B cell (primary cell): ENCODE measurements at regions not wholly inside any gene's neighbourhood (a gene's known extent, or its start where the extent isn't known, plus 50 kb on each side); places are given as distances from the start of the nearest gene placed in this dataset.

ENCODE experiments used
- ATAC-seq: fragments of 200-7000 bp; cut with Tn5 transposase; one replicate; pipeline ENCODE4 v1.10.0; 2021; ENCODE audit warnings: low read depth, mild to moderate bottlenecking, moderate number of reproducible peaks, moderate library complexity
- CTCF ChIA-PET: fragments of 350-600 bp; sonication (Branson Sonifier 250); formaldehyde crosslinking; loops from one replicate; lab custom pipeline; 2021; ENCODE audit warnings: antibody characterized with exemption, inconsistent platforms; lab: Charles Lee
- POLR2A ChIA-PET: fragments of 350-600 bp; sonication (Branson Sonifier 250); formaldehyde crosslinking; loops from one replicate; lab custom pipeline; 2021; ENCODE audit warnings: antibody characterized with exemption; lab: Charles Lee
- DNase-seq: peaks from one replicate; pipeline ENCODE4 v3.0.0; 2013
- H2AFZ ChIP-seq: 2 replicates; pipeline ENCODE4 v1.6.1; 2012; ENCODE audit warnings: mild to moderate bottlenecking, low read depth, low read length; ENCODE audit not compliant: insufficient read depth, poor library complexity, severe bottlenecking
- H3K27ac ChIP-seq, 2 donors: 1 replicate in 1 of 2; 2 replicates in 1 of 2; pipeline ENCODE4 v1.5.1; 2012 to 2013; ENCODE audit warnings: low read length in 2 of 2, mild to moderate bottlenecking in 2 of 2, moderate library complexity in 1 of 2
- H3K27me3 ChIP-seq, 4 experiments: fragments of 200-600 bp in 1 of 4; sonication (generic) in 1 of 4; replicated peaks in 1 of 4; 1 replicate in 2 of 4; 2 replicates in 2 of 4; pipeline versions ENCODE4 v1.6.1 to v1.7.0; 2013 to 2016; ENCODE audit warnings: low read length in 3 of 4, mild to moderate bottlenecking in 2 of 4, mixed read lengths in 1 of 4, moderate library complexity in 1 of 4; ENCODE audit not compliant: insufficient read depth in 4 of 4, control insufficient read depth in 3 of 4; ENCODE audit errors: control extremely low read depth in 1 of 4
- H3K36me3 ChIP-seq, 2 experiments: replicated peaks in 1 of 2; 1 replicate in 1 of 2; 2 replicates in 1 of 2; pipeline versions ENCODE4 v1.6.1 to v1.7.1; 2013; ENCODE audit warnings: low read length in 1 of 2; ENCODE audit not compliant: insufficient read depth in 2 of 2, control insufficient read depth in 1 of 2; ENCODE audit errors: control extremely low read depth in 1 of 2, extremely low read depth in 1 of 2
- H3K4me1 ChIP-seq, 2 donors: fragments of 200-600 bp in 1 of 2; sonication (generic) in 1 of 2; 1 replicate in 1 of 2; 2 replicates in 1 of 2; pipeline versions ENCODE4 v1.5.1 to v1.6.1; 2013 to 2017; ENCODE audit warnings: low read length in 2 of 2; ENCODE audit not compliant: control insufficient read depth in 2 of 2, insufficient read depth in 2 of 2
- H3K4me2 ChIP-seq: replicated peaks from 2 replicates; pipeline ENCODE3; 2012; ENCODE audit warnings: mild to moderate bottlenecking, low read depth, low read length; ENCODE audit not compliant: poor library complexity, severe bottlenecking
- H3K4me3 ChIP-seq, 5 experiments: fragments of 200-600 bp in 1 of 5; sonication (generic) in 1 of 5; 1 replicate in 3 of 5; 2 replicates in 2 of 5; pipeline versions ENCODE4 v1.5.1 to v1.7.0; 2011 to 2016; ENCODE audit warnings: low read length in 4 of 5, mild to moderate bottlenecking in 4 of 5, low read depth in 2 of 5, control low read depth in 1 of 5, moderate library complexity in 1 of 5; ENCODE audit not compliant: insufficient read depth in 1 of 5; ENCODE audit errors: control extremely low read depth in 1 of 5, extremely low read depth in 1 of 5
- H3K79me2 ChIP-seq: fragments of 200-600 bp; sonication (generic); one replicate; pipeline ENCODE4 v1.6.0; 2016; ENCODE audit warnings: low read length; ENCODE audit not compliant: control insufficient read depth, insufficient read depth
- H3K9ac ChIP-seq: fragments of 200-600 bp; sonication (generic); 2 replicates; pipeline ENCODE4 v1.6.1; 2017; ENCODE audit warnings: mild to moderate bottlenecking, low read length, moderate library complexity
- H3K9me3 ChIP-seq, 3 donors: one replicate each; pipeline versions ENCODE4 v1.6.1 to v1.7.1; 2013; ENCODE audit warnings: low read length in 2 of 3; ENCODE audit not compliant: control insufficient read depth in 2 of 3, insufficient read depth in 1 of 3; ENCODE audit errors: control extremely low read depth in 1 of 3
- H4K20me1 ChIP-seq: 2 replicates; pipeline ENCODE4 v1.6.0; 2012; ENCODE audit warnings: mild to moderate bottlenecking, low read length; ENCODE audit not compliant: insufficient read depth, control insufficient read depth, poor library complexity, severe bottlenecking
- H3K27ac Mint-ChIP-seq: one replicate; pipeline ENCODE4 v1.8.0; 2021; ENCODE audit warnings: mixed read lengths
- H3K27me3 Mint-ChIP-seq: one replicate; pipeline ENCODE4 v1.8.0; 2021; ENCODE audit warnings: mixed read lengths
- H3K4me1 Mint-ChIP-seq: one replicate; pipeline ENCODE4 v1.8.0; 2021; ENCODE audit warnings: mixed read lengths
- H3K4me3 Mint-ChIP-seq: one replicate; pipeline ENCODE4 v1.8.0; 2021; ENCODE audit warnings: mixed read lengths
- H3K9me3 Mint-ChIP-seq: one replicate; pipeline ENCODE4 v1.8.0; 2022; ENCODE audit warnings: mixed read lengths; ENCODE audit not compliant: insufficient read depth
- EZH2 ChIP-seq: IDR thresholded peaks from 2 replicates; pipeline ENCODE4 v1.6.1; 2012; ENCODE audit warnings: borderline replicate concordance, low read depth, mild to moderate bottlenecking, moderate library complexity, low read length; ENCODE audit not compliant: insufficient read depth, poor library complexity, severe bottlenecking
- WGBS: methylation state at CpG from one replicate; pipeline ENCODE4 v1.1.5; 2013; ENCODE audit warnings: missing lambda C conversion rate; ENCODE audit not compliant: insufficient coverage; 5-methylcytosine and 5-hydroxymethylcytosine counted together
- intact Hi-C: fragments of 100-400 bp; cut with micrococcal nuclease; formaldehyde crosslinking; loops from one replicate; pipeline ENCODE4 v1.10.0; 2022
- TF ChIP-seq, protein P1 (sequence below): fragments of 200-600 bp; IDR thresholded peaks from one replicate; pipeline ENCODE4 v1.8.0; 2022; ENCODE audit warnings: antibody characterized with exemption, mild to moderate bottlenecking

DNA sequence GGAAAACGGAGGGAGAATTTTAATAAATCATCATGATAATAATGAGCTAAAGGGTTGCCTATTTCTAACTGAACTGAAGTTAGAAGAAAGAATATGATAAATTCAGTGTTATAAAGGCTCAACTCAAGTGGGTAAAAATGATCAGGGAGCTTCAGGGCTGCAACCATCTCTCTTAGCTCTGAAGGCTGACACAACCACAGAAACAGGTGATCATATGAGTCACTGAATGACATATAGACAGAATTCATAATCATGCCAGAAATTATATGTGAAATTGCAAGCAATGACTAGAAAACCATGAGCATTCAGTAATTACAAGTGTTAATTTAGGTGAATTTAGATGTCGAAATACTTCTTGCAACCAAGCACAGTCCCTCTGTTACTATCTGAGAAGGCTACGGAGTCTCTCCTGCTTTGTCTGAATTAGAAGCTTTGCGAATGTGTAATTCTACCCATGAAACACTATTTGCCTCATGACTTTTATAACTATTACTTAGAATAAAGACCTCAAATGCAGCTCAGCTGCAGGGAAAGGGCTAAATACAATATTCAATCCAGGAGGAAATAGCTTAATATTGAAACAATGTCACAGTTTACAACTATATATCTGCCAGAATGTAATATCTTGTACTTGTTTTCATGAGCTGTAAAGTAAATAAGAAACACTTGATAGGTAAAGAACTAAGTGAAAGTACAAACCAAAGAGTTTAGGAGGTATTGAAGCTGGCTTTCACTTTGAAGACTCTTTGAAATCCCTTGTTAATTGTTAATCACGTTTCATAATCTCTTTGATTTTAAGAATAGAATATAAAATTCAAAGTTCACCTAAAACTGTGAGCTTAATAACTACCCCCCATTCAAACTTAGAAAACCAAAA, 1972.6 kb downstream of the ARAP2 start:
- Histone ChIP-seq H3K27me3 (no peaks in the 10 kb centered on the region), H3K9ac (no peak overlapping the region), H3K4me3 (no peak overlapping the region), H3K4me2 (no peak overlapping the region), H3K79me2 (no peaks in the 10 kb centered on the region), H3K9me3 (peaks cover 0 to 2% (median 0%) of the 10 kb centered on the region in 3 donors), H3K4me1 (no peaks in the 10 kb centered on the region), H4K20me1 (no peaks in the 10 kb centered on the region), H2AFZ (no peak overlapping the region), H3K36me3 (no peaks in the 10 kb centered on the region), H3K27ac (no peak overlapping the region)
- no peaks in the 10 kb centered on the region for H3K27me3 Mint-ChIP-seq
- peaks cover 4% of the 10 kb centered on the region for H3K9me3 Mint-ChIP-seq
- no peak for TF ChIP-seq EZH2
- TF ChIP-seq, protein P1, sequence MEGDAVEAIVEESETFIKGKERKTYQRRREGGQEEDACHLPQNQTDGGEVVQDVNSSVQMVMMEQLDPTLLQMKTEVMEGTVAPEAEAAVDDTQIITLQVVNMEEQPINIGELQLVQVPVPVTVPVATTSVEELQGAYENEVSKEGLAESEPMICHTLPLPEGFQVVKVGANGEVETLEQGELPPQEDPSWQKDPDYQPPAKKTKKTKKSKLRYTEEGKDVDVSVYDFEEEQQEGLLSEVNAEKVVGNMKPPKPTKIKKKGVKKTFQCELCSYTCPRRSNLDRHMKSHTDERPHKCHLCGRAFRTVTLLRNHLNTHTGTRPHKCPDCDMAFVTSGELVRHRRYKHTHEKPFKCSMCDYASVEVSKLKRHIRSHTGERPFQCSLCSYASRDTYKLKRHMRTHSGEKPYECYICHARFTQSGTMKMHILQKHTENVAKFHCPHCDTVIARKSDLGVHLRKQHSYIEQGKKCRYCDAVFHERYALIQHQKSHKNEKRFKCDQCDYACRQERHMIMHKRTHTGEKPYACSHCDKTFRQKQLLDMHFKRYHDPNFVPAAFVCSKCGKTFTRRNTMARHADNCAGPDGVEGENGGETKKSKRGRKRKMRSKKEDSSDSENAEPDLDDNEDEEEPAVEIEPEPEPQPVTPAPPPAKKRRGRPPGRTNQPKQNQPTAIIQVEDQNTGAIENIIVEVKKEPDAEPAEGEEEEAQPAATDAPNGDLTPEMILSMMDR = no peak
- CTCF ChIA-PET = no interaction called here
- WGBS = 100% methylated on average over 1 of the region's 5 CpGs
- no peak overlapping the region for H3K4me3 Mint-ChIP-seq
- ATAC-seq (no peak), DNase-seq (no peak)
- intact Hi-C loops = no loop called here
- no peaks in the 10 kb centered on the region for H3K4me1 Mint-ChIP-seq
- POLR2A ChIA-PET = no interaction called here
- H3K27ac Mint-ChIP-seq = no peak overlapping the region

DNA sequence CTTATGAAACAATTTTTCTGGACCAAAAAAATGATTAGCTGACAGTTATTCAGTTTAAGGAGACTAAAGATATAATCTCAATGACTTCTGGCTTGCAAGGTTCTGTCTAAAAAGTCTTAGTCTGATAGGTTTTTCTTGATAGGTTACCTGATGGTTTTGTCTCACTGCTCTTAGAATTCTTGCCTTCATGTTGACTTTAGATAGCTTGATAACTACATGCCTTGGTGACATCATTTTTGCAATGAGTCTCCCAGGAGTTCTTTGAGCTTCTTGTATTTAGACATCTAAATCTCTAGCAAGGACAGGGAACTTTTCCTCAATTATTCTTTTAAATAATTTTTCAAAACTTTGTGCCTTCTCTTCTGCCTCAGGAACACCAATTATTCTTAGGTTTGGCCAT, 1965.3 kb downstream of the ARAP2 start:
- H3K9me3 Mint-ChIP-seq = peaks cover 2% of the 10 kb centered on the region
- Histone ChIP-seq H3K4me2 (no peak overlapping the region), H3K79me2 (no peaks in the 10 kb centered on the region), H3K27ac (no peak overlapping the region), H3K4me3 (no peak overlapping the region), H2AFZ (no peak overlapping the region), H3K9me3 (peaks cover 0 to 3% (median 1%) of the 10 kb centered on the region in 3 donors), H3K27me3 (no peaks in the 10 kb centered on the region), H3K4me1 (no peaks in the 10 kb centered on the region), H4K20me1 (no peaks in the 10 kb centered on the region), H3K36me3 (no peaks in the 10 kb centered on the region), H3K9ac (no peak overlapping the region)
- no peak for ATAC-seq
- H3K27ac Mint-ChIP-seq = no peak overlapping the region
- no peak for DNase-seq
- no peaks in the 10 kb centered on the region for H3K27me3 Mint-ChIP-seq
- CTCF ChIA-PET = no interaction called here
- intact Hi-C loops = no loop called here
- no peaks in the 10 kb centered on the region for H3K4me1 Mint-ChIP-seq
- H3K4me3 Mint-ChIP-seq = no peak overlapping the region
- POLR2A ChIA-PET = no interaction called here
- TF ChIP-seq, protein P1 = no peak
- no peak for TF ChIP-seq EZH2
